Stimulated activated naive CD8-positive, alpha-beta T cell treated with anti-CD3 and anti-CD28 coated beads, Interleukin-15, Interleukin-2, amounts not matched to agents 100 U/mL and 50 U/mL, for 24 hours (primary cell): ENCODE measurements at regions not wholly inside any gene's neighbourhood (a gene's known extent, or its start where the extent isn't known, plus 50 kb on each side); places are given as distances from the start of the nearest gene placed in this dataset.
"Not testable (repeated sequence)": the region's sequence is repeated elsewhere in the genome, so short reads cannot be mapped to it uniquely, and the experiment has no call there.

Experiments used
- ATAC-seq: fragments of 150-1000 bp; cut with Tn5 transposase; one replicate; pipeline ENCODE4 v1.10.0; 2021
- DNase-seq: peaks from one replicate; pipeline ENCODE4 v3.0.0; 2021

DNA sequence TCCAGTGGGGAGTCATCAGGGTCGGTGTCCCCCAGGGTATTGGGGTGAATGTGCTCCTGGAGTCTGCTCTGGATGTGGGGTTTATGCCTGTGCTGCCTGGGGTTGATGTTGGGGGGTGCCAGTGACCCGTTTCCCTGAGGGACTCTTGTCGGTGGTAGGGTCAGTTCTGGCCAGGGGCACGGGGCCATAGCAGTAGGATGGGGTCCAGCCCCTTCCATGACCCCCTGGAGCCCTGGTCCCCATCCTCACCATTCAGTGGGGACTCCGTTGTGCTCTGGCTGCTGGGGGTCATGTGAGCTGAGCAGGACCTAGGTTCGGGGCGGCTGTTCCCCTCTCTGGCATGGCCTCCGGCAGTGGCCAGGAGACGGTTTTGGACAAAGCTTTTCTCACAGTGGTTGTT, 530.8 kb downstream of the GOLGA6L6 start:
- DNase-seq, ATAC-seq: not testable (repeated sequence)

DNA sequence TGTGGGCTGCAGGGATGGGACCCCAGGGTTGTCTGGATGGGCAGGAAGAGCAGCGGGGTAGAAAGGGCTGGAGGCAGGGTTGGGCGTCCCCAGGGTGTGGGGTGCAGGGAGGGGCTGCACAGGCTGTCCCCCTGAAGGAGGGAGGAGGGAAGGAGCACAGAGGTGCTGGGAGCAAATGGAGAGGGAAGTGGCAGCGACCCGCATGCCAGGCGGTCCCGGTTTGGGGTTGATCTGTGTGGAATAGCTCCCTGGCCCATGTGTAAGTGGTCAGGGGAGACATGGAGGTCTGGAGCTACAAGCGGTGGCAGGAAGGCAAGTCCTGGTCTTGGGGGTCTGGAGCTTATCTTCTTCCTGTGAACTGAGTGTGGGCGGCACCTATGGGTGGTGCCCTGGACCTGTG, 532.0 kb downstream of the GOLGA6L6 start:
- not testable (repeated sequence) for DNase-seq, ATAC-seq

DNA sequence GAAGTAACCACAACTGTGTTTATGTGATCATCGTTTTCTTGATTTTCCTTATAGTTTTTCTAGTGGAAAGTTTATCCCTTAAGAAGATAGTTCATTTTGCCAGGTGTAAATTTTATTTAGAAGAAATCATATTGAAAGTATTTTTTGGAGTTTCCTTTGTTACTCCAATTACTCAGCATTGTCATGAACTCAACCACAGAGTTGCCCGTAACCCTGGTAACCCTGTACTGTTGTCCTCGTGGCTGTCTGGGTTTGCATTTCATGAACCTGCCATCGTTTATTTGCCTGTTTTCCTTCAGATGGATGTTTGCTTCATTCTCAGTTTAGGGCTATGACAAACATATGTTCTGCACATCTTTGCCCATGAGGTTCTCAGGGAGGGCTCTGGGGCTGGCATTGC, 534.3 kb downstream of the GOLGA6L6 start:
- not testable (repeated sequence) for DNase-seq, ATAC-seq

- not testable (repeated sequence) for ATAC-seq
Measured at GRCh38 chr15:20003471-20003870, 538.1 kb downstream of the GOLGA6L6 start.

GRCh38 chr15:20002560-20002959, 539.0 kb downstream of the GOLGA6L6 start:
- not testable (repeated sequence) for ATAC-seq

More at GRCh38 chr15:20003471-20003870, 538.1 kb downstream of the GOLGA6L6 start:
- not testable (repeated sequence) for DNase-seq

GRCh38 chr15:19996574-19997194, 544.9 kb downstream of the GOLGA6L6 start:
- ATAC-seq, DNase-seq: not testable (repeated sequence)

More at GRCh38 chr15:20002560-20002959, 539.0 kb downstream of the GOLGA6L6 start:
- DNase-seq: not testable (repeated sequence)

DNA sequence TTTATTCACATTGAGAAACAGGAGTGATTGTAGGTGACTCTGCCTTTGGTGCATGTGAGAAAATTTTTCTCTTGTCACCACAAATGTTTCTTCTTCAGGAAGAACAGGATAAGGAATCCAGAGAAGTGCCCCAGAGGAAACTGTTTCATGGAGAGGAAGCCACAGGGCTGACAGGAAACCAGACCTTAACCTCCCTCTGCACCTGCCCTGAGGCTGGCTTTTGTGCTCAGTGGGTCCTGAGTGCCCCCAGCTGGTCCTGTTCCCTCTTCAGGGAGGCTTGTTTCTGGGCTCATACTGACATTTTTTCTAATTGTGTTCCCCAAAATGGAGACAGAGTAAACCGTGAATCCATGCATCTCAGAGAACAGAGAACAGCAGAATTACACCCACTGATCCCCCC, 546.3 kb downstream of the GOLGA6L6 start:
- not testable (repeated sequence) for ATAC-seq, DNase-seq

GRCh38 chr15:19992428-19992827, 549.2 kb downstream of the GOLGA6L6 start:
- ATAC-seq: no peak

DNA sequence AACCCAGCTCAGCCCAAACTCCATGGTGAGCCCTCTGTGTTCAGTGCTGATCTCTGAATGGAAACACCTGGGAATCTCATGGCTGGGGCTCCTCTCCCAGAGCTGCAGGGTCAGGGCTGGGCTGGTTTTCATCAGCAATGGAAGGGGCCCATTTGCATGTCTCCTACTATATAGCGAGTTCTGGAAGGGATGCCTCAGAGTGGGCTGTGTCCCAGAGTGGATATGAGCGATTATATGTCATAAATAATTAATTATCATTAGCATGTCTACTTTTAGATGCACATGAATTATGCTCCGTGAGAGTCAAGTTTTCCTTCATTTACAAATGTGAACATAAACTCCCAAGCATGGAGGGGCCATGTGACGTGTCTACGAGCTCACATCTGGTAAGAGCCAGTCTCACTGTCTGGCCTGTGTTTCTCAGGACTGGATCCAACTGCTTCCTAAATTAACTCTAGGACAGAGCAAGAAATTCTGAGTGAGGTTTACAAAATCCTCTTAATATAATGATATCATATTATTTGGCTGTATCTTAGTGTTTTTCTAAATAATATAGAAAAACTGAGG, 553.4 kb downstream of the GOLGA6L6 start:
- DNase-seq (no peak), ATAC-seq (no peak)

More at GRCh38 chr15:19992428-19992827, 549.2 kb downstream of the GOLGA6L6 start:
- no peak for DNase-seq

GRCh38 chr15:19987389-19988048, 554.1 kb downstream of the GOLGA6L6 start:
- ATAC-seq (no peak), DNase-seq (peak; percentile 24)

DNA sequence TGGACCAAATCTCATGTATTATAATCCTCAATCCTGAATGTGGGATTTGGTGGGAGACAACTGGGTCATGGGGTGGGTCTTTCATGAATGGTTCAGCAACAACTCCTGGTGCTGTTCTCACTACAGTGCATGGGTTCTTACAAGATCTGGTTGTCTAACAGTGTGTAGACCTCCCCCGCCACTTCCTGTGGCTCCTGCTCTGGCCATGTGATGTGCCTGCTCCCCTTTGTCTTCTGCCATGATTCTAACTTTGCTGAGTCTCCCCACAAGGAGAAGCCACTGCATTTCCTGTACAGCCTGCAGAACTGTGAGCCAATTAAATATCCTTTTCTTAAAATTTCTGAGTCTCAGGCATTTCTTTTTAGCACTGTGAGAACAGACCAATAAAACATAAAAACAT, 557.5 kb downstream of the GOLGA6L6 start:
- DNase-seq: no peak
- ATAC-seq: no peak

DNA sequence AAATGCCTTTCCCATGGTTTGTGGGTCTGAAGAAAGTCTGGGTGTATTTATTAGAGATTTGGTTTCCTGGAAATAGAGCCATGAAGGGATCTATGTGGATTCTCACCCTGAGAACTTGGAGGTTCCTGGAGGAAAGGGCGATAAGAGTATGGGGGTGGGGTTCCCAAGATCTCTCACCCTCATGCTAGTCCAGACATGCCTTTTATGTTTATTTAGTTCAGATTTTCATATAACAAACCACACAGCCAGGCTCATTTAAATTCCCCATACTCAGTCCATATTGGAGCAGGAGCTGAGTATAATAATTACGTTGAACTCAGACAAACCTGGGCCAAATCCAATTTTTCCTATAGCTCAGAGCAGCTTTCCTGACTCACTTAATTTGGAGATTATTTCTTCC, 566.6 kb downstream of the GOLGA6L6 start:
- DNase-seq (no peak), ATAC-seq (no peak)

DNA sequence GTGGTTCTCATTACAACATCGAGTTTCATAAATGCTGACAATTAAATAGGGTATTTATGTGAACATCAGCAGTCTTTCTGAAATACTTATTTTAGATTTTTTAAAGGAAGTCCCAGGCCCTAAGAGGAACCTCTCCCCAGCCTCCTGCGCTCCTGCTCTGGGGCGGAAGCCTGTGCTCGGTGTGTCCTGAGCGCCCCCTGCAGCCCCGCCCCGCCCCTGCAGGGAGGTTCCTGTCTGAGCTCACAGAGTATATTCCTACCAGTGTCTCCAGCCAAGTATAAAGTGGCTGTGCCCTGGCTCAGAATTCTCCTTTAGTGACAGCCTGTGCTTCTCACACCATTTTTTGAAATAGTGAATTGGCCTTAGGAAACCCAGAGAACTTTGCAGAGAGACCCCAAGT, 567.9 kb downstream of the GOLGA6L6 start:
- ATAC-seq (no peak), DNase-seq (peak; percentile 5)

- ATAC-seq, DNase-seq: not testable (repeated sequence)
Measured at GRCh38 chr15:19972582-19972981, 569.0 kb downstream of the GOLGA6L6 start.

DNA sequence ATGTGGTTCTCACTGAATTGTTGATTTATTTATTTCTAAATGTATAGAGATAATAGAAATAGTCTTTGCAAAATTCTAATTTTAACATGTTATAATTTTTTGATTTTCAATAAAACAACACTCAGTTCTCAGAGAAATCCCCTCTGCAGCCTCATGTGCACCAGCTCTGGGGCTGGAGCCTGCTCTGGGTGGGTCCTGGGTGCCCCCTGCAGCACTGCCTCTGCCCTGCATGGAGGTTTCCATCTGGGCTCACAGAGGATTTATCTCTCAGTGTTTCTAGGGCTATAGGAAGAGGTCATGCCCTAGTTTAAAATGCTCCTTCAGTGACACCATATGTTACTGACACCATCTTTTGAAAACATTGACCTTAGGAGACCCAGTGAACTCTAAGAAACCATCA, 576.0 kb downstream of the GOLGA6L6 start:
- not testable (repeated sequence) for DNase-seq, ATAC-seq

- not testable (repeated sequence) for ATAC-seq, DNase-seq
Measured at GRCh38 chr15:19964480-19964879, 577.1 kb downstream of the GOLGA6L6 start.

DNA sequence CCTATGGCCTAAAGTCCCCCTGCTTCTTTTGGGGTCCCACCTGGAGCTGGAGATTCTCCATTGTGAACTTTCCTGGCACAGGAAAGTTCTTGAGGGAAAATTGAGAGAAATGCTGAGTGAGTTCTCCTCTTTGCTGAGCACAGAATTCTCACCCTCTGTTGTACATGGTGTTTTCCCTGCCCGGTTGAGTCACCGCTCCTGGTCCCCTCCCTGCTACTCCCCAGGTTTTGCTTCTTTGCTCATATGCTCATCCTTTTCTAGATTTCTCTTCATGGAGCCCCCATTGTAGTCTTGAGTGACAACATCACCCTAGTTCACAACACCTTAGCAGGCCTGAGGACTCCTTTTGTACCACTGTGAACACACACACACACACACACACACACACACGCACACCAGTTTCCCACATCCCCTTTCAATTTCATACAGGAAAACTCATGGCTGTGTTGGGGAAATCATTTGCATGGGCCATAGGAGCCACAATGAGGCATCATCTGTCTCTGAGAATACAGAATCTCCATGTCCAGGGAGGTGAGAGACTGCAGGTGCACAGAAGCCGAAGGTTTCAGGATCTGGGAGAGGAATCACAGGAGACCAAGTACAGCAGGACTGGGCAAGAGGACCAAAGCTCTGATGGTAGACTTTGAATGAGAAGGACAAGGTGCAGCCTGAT, 585.3 kb downstream of the GOLGA6L6 start:
- no peak for DNase-seq
- no peak for ATAC-seq

- DNase-seq (no peak), ATAC-seq (no peak)
Measured at GRCh38 chr15:19944261-19944888, 597.2 kb downstream of the GOLGA6L6 start.

GRCh38 chr15:19943515-19943914, 598.1 kb downstream of the GOLGA6L6 start:
- no peak for ATAC-seq

DNA sequence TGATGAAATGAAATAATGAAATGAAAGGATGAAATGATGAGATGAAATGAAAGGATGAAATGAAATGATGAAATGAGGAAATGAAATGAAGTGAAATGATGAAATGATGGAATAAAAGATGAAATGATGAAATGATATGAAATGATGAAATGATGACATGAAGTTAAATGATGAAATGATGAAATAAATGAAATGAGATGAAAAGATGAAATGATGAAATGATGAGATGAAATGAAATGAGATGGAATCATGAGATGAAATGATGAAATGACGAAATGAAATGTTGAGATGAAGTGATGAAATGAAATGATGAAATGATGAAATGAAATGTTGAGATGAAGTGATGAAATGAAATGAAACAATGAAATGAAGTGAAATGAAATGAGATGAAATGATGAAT, 638.3 kb downstream of the GOLGA6L6 start:
- not testable (repeated sequence) for ATAC-seq, DNase-seq

More at GRCh38 chr15:19943515-19943914, 598.1 kb downstream of the GOLGA6L6 start:
- no peak for DNase-seq

DNA sequence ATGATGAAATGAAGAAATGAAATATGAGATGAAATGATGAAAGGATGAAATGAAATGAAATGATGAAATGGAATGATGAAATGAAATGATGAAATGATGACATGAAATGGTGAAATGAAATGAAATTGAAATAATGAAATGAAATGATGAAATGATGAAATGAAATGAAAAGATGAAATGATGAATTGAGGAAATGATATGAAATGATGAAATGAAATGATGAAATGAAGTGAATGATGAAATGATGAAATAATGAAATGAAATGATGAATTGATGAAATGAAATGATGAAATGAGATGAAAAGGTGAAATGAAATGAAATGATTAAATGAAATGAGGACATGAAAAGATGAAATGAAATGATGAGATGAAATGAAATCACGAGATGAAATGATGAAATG, 639.2 kb downstream of the GOLGA6L6 start:
- not testable (repeated sequence) for DNase-seq, ATAC-seq

- not testable (repeated sequence) for ATAC-seq
Measured at GRCh38 chr15:19901414-19901813, 640.2 kb downstream of the GOLGA6L6 start.

More at GRCh38 chr15:19901414-19901813, 640.2 kb downstream of the GOLGA6L6 start:
- DNase-seq: not testable (repeated sequence)
